ENCODE measurements at regions not wholly inside any gene's neighbourhood (a gene's known extent, or its start where the extent isn't known, plus 50 kb on each side); places are given as distances from the start of the nearest gene placed in this dataset.

DNA sequence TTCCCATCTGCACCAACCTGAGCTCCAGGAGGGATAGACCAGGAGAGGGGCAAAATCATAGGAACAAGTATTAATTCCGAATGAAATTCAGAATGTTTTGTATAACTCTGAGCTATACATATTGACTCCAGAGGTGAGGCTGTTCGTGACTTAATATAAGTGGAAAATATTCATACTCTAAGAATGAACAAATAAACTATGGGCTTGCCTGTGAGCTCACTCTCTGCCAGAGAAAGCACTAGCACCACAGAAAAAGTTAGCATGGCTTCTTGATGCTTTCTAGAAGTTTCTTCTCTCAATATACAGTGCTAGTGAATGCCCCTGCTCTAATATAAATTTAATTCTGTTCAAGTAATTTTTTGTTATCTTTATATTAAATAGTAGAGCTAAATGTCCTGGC is 1536.4 kb upstream of the FLRT2 start:
- Histone ChIP-seq H3K27me3 (ENCODE audit: control insufficient read depth, insufficient read depth, low read length) (no peaks in the 10 kb centered on the region), H3K4me3 (ENCODE audit: low read depth, low read length) (no peak overlapping the region), H3K36me3 (ENCODE audit: control insufficient read depth, insufficient read depth, low read length) (no peaks in the 10 kb centered on the region)
- no peak for DNase-seq (ENCODE audit: low read depth)
- TF ChIP-seq, protein P1, sequence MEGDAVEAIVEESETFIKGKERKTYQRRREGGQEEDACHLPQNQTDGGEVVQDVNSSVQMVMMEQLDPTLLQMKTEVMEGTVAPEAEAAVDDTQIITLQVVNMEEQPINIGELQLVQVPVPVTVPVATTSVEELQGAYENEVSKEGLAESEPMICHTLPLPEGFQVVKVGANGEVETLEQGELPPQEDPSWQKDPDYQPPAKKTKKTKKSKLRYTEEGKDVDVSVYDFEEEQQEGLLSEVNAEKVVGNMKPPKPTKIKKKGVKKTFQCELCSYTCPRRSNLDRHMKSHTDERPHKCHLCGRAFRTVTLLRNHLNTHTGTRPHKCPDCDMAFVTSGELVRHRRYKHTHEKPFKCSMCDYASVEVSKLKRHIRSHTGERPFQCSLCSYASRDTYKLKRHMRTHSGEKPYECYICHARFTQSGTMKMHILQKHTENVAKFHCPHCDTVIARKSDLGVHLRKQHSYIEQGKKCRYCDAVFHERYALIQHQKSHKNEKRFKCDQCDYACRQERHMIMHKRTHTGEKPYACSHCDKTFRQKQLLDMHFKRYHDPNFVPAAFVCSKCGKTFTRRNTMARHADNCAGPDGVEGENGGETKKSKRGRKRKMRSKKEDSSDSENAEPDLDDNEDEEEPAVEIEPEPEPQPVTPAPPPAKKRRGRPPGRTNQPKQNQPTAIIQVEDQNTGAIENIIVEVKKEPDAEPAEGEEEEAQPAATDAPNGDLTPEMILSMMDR (IDR thresholded peaks at IDR 0.05; ENCODE audit: insufficient read depth, low read length, poor library complexity, severe bottlenecking) = no peak

DNA sequence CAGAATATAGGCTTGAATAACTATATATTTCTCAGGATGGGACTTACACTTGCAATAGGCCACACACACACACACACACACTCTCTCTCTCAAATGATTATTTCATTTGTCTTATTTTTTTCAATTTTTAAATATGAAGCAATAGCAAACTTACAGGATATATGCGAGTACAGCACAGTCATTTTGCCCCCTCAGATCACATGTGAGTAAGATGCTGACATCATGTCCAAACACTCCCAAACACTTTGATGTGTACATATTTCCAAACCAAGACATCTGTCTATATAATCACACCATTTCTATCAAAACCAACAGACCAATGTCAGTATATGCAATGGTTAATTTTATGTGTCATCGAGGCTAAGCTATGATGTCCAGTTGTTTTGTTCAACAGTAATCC is 1535.9 kb upstream of the FLRT2 start:
- DNase-seq (ENCODE audit: low read depth) = no peak
- H3K27me3 ChIP-seq (ENCODE audit: control insufficient read depth, insufficient read depth, low read length) = no peaks in the 10 kb centered on the region
- no peaks in the 10 kb centered on the region for H3K36me3 ChIP-seq (ENCODE audit: control insufficient read depth, insufficient read depth, low read length)
- TF ChIP-seq, protein P1 (IDR thresholded peaks at IDR 0.05; ENCODE audit: insufficient read depth, low read length, poor library complexity, severe bottlenecking) = no peak
- no peak overlapping the region for H3K4me3 ChIP-seq (ENCODE audit: low read depth, low read length)

DNA sequence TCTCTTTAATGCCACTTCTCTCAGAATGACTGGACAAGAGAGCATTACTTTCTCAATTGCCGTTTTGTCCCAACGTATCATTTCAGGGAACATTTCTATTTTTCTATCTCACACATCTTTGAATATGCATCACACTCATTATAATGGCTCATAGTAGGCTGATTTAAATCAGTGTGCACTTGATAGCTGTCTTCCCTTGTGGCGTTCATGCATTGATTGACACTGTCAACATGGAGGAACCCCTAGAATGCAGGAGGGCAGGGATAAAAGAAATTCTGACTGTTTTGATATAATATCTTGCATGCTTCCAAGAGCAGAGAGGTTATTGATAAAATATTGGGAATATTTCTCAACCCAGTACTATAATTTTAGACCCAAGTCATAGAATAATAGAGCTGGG is 1528.9 kb upstream of the FLRT2 start:
- H3K36me3 ChIP-seq (ENCODE audit: control insufficient read depth, insufficient read depth, low read length) = no peaks in the 10 kb centered on the region
- DNase-seq (ENCODE audit: low read depth) = no peak
- H3K27me3 ChIP-seq (ENCODE audit: control insufficient read depth, insufficient read depth, low read length) = no peaks in the 10 kb centered on the region
- H3K4me3 ChIP-seq (ENCODE audit: low read depth, low read length) = no peak overlapping the region
- TF ChIP-seq, protein P1 (IDR thresholded peaks at IDR 0.05; ENCODE audit: insufficient read depth, low read length, poor library complexity, severe bottlenecking) = no peak

DNA sequence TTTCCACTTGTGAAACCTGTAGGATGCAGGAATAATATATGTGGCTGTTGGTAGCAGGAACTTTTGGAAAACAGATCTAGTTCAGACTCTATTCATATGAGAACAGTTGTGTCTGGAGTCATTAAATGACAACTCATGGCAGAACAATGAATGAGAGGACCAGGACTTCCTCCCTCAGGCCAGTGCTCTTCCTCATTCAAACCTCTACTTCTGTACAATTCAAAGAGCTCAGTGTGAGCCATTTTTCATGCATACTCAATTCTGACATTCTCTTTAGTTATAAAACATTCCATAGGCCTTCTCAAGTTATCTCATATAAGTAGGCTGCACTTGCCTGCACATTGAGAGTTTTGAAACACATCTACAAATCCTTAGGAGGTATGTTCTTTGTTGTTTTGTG is 1526.6 kb upstream of the FLRT2 start:
- Histone ChIP-seq H3K4me3 (ENCODE audit: low read depth, low read length) (no peak overlapping the region), H3K36me3 (ENCODE audit: control insufficient read depth, insufficient read depth, low read length) (no peaks in the 10 kb centered on the region), H3K27me3 (ENCODE audit: control insufficient read depth, insufficient read depth, low read length) (no peaks in the 10 kb centered on the region)
- DNase-seq (ENCODE audit: low read depth) = no peak
- TF ChIP-seq, protein P1 (IDR thresholded peaks at IDR 0.05; ENCODE audit: insufficient read depth, low read length, poor library complexity, severe bottlenecking) = no peak

DNA sequence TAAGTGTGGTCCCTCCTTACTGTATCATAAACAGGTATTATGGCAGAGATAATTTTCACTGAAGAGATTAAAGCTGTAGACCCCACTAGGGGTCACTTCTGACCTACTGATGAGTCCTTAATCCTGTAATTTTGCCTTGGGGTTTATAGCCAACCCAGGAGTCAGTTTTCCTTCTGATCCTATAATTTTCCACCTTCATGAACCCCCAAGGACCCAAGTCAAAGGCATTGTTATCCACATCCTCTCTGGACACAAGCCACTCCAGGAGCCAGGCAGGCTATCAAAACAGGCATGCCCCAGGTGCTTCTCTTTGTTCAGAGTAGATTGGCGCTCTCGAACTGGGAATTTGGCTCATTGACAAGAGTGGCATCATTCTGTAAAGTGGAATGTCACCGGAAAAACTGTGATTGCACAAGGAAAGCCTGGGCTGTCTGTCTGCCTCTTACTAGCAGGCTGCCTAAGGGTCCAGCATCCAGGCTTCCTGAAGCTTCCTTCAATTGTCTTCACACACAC is 1523.2 kb upstream of the FLRT2 start:
- no peak for DNase-seq (ENCODE audit: low read depth)
- TF ChIP-seq, protein P1 (IDR thresholded peaks at IDR 0.05; ENCODE audit: insufficient read depth, low read length, poor library complexity, severe bottlenecking) = no peak
- no peak overlapping the region for H3K4me3 ChIP-seq (ENCODE audit: low read depth, low read length)
- no peaks in the 10 kb centered on the region for H3K27me3 ChIP-seq (ENCODE audit: control insufficient read depth, insufficient read depth, low read length)
- no peaks in the 10 kb centered on the region for H3K36me3 ChIP-seq (ENCODE audit: control insufficient read depth, insufficient read depth, low read length)

DNA sequence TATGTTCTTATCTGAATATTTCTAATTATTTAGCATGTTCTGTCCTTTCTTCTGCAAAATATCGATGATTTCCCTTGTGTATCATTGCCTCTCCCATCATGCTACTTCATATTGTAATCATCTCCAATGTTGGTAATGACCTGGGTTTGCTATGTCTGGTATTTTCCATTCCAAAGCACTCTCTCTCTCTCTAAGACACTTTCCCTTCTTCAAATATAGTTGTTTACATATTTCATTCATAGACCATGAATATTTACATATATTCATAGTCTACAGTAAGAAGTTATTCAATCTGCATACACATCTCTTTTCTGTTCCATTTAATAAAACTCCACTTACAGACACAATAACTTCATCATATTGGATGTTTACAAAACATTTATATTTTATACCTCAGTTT is 1516.5 kb upstream of the FLRT2 start:
- TF ChIP-seq, protein P1 (IDR thresholded peaks at IDR 0.05; ENCODE audit: insufficient read depth, low read length, poor library complexity, severe bottlenecking) = no peak
- no peak for DNase-seq (ENCODE audit: low read depth)
- no peak overlapping the region for H3K4me3 ChIP-seq (ENCODE audit: low read depth, low read length)
- H3K36me3 ChIP-seq (ENCODE audit: control insufficient read depth, insufficient read depth, low read length) = no peaks in the 10 kb centered on the region
- no peaks in the 10 kb centered on the region for H3K27me3 ChIP-seq (ENCODE audit: control insufficient read depth, insufficient read depth, low read length)

Measured in kidney epithelial cell (primary cell).